Endothelial cell (in vitro differentiated cells): ENCODE measurements at regions not wholly inside any gene's neighbourhood (a gene's known extent, or its start where the extent isn't known, plus 50 kb on each side); places are given as distances from the start of the nearest gene placed in this dataset.
"Not testable (repeated sequence)": the region's sequence is repeated elsewhere in the genome, so short reads cannot be mapped to it uniquely, and the experiment has no call there.

Experiments
- DNase-seq: peaks from one replicate; pipeline ENCODE4 v3.0.0; 2021; ENCODE audit warnings: low spot score
- H3K27ac Mint-ChIP-seq: one replicate; pipeline ENCODE4 v1.8.0; 2021; ENCODE audit warnings: mixed read lengths, inconsistent platforms; ENCODE audit not compliant: unreplicated experiment
- H3K27me3 Mint-ChIP-seq: one replicate; pipeline ENCODE4 v1.8.0; 2021; ENCODE audit warnings: mild to moderate bottlenecking, moderate library complexity, mixed read lengths, inconsistent platforms; ENCODE audit not compliant: unreplicated experiment
- H3K36me3 Mint-ChIP-seq: one replicate; pipeline ENCODE4 v1.8.0; 2021; ENCODE audit warnings: mild to moderate bottlenecking, low read depth, mixed read lengths, inconsistent platforms; ENCODE audit not compliant: unreplicated experiment
- H3K4me1 Mint-ChIP-seq: one replicate; pipeline ENCODE4 v1.8.0; 2021; ENCODE audit warnings: mild to moderate bottlenecking, mixed read lengths, inconsistent platforms; ENCODE audit not compliant: unreplicated experiment
- H3K4me3 Mint-ChIP-seq: one replicate; pipeline ENCODE4 v1.8.0; 2021; ENCODE audit warnings: mild to moderate bottlenecking, mixed read lengths, inconsistent platforms; ENCODE audit not compliant: unreplicated experiment
- H3K9me3 Mint-ChIP-seq: one replicate; pipeline ENCODE4 v1.8.0; 2021; ENCODE audit warnings: mixed read lengths, inconsistent platforms; ENCODE audit not compliant: unreplicated experiment

DNA sequence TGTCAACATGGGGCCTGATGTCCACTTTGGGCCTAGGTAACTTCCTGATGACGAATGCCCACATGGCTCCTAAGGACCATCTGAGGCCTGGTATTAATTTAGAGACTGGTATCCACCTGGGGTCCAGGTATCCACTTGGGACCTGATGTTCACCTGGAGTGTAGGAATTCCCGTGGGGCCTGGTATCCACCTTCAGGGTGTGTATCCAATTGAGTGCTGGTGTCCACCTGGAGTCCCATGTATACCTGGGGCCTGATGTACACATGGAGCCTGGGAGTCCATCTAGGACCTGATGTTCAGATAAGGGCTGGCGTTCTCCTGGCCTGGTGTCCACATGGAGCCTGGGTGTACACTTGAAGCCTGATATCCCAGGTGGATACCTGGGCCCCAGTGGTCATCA lies 520.6 kb downstream of the FOXD4L4 start:
- H3K9me3 Mint-ChIP-seq, DNase-seq, H3K36me3 Mint-ChIP-seq, H3K27me3 Mint-ChIP-seq, H3K4me3 Mint-ChIP-seq, H3K4me1 Mint-ChIP-seq, H3K27ac Mint-ChIP-seq: not testable (repeated sequence)

DNA sequence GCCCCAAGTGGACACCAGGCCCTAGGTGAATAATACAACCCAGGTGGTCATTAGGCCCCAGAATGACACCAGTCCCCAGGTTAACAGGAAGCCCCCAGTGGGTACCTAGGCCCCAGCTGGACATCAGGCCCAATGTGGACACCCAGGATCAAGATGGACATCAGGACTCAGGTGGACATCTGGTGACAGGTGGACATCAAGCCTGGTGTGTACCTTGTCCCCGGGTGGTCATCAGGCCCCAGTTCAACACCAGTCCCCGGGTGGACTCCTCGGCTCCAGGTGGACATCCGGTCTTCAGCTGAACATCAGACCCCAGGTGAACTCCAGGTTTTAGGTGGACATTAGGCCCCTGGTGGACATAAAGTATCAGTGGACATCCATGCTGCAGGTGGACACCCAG lies 524.6 kb downstream of the FOXD4L4 start:
- H3K9me3 Mint-ChIP-seq, H3K27ac Mint-ChIP-seq, H3K36me3 Mint-ChIP-seq: not testable (repeated sequence)

DNA sequence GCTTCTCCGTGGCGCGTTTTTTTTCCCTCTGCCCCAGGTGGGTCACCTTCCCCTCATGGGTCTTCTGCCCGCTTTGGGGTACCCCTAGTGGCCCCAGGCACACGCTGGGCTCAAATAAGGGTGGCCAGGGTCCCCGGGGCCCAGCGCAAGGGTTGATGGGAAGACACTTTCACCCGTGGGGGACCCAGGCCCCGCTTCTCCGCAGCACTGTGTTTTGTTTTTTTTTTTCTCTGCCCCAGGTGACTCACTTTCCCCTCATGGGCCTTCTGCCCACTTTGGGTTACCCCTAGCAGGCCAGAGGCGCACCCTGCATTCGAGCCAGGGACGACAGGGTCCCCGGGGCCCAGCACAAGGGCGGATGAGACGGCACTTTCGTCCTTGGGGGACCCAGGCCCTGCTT lies 526.7 kb downstream of the FOXD4L4 start:
- H3K36me3 Mint-ChIP-seq, H3K27me3 Mint-ChIP-seq, H3K4me1 Mint-ChIP-seq, H3K4me3 Mint-ChIP-seq, H3K9me3 Mint-ChIP-seq, DNase-seq, H3K27ac Mint-ChIP-seq: not testable (repeated sequence)

More for the DNA sequence above, 524.6 kb downstream of the FOXD4L4 start:
- H3K4me1 Mint-ChIP-seq, H3K4me3 Mint-ChIP-seq, H3K27me3 Mint-ChIP-seq, DNase-seq: not testable (repeated sequence)

DNA sequence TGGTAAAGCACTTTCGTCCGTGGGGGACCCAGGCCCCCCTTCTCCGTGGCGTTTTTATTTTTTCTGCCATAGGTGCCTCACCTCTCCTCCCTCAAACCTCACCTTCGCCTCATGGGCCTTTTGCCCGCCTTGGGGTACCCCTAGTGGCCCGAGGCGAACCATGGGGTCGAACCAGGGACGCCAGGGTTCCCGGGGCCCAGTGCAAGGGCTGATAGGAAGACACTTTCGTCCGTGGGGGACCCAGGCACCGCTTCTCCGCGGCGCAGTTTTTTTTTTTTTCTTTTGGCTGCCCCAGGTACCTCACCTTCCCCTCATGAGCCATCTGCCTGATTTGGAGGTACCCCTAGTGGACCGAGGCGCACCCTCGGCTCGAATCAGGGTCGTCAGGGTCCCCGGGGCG lies 527.8 kb downstream of the FOXD4L4 start:
- H3K36me3 Mint-ChIP-seq, H3K9me3 Mint-ChIP-seq, H3K4me1 Mint-ChIP-seq, H3K27me3 Mint-ChIP-seq, H3K4me3 Mint-ChIP-seq, DNase-seq, H3K27ac Mint-ChIP-seq: not testable (repeated sequence)

DNA sequence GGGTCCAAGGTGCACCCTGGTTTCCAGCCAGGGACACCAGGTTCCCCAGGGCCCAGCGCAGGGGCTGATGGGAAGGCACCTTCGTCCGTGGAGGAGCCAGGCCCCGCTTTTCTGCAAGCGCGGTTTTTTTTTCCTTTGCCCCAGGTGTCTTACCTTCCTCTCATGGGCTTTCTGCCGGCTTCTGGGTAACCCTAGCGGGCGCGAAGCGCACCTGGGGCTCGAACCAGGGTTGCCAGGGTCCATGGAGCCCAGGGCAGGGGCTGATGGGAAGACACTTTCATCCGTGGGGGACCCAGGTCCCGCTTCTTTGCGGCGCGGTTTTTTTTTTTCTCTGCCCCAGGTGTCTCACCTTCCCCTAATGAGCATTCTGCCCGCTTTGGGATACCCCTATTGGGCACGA lies 529.3 kb downstream of the FOXD4L4 start:
- H3K27ac Mint-ChIP-seq, DNase-seq, H3K36me3 Mint-ChIP-seq, H3K4me1 Mint-ChIP-seq, H3K27me3 Mint-ChIP-seq, H3K9me3 Mint-ChIP-seq, H3K4me3 Mint-ChIP-seq: not testable (repeated sequence)

DNA sequence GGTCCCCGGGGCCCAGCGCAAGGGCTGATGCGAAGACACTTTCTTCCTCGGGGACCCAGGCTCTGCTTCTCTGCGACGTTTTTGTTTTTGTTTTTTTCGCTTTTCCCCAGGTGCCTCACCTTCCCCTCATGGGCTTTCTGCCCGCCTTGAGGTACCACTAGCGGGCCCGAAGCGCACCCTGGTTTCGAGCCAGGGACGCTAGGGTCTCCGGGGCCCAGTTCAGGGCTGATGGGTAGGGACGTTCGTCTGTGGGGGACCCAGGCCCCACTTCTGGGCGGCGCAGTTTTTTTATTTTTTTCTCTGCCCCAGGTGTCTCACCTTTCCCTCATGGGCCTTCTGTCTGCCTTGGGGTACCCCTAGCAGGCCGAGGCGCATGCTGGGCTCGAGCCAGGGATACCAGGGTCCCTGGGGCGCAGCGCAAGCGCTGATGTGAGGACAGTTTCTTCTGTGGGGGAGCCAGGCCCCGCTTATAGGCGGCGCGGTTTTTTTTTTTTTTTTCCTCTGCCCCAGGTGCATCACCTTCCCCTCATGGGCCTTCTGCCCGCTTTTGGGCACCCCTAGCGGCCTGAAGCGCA lies 530.0 kb downstream of the FOXD4L4 start:
- not testable (repeated sequence) for H3K4me1 Mint-ChIP-seq, H3K27ac Mint-ChIP-seq, H3K9me3 Mint-ChIP-seq, H3K27me3 Mint-ChIP-seq, DNase-seq, H3K36me3 Mint-ChIP-seq, H3K4me3 Mint-ChIP-seq

DNA sequence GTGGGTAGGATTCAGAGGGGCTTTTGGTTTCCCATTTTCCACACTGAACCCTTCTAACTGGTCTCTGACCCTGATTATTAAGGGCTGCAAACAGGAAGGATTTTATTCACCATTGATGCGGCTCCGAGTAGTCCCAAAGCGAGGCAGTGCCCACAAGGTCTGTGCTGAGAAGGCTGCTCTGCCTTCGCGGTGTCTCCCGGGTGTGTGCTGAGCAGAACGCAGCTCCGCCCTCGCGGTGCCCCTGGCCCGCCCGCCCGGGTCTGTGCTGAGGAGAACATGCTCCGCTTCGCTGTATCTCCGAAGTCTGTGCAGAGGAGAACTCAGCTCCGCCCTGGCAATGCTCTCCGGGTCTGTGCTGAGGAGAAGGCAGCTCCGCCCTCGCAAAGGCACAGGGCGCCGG lies 530.7 kb downstream of the FOXD4L4 start:
- H3K4me3 Mint-ChIP-seq, H3K4me1 Mint-ChIP-seq, H3K36me3 Mint-ChIP-seq, DNase-seq, H3K9me3 Mint-ChIP-seq, H3K27me3 Mint-ChIP-seq, H3K27ac Mint-ChIP-seq: not testable (repeated sequence)

DNA sequence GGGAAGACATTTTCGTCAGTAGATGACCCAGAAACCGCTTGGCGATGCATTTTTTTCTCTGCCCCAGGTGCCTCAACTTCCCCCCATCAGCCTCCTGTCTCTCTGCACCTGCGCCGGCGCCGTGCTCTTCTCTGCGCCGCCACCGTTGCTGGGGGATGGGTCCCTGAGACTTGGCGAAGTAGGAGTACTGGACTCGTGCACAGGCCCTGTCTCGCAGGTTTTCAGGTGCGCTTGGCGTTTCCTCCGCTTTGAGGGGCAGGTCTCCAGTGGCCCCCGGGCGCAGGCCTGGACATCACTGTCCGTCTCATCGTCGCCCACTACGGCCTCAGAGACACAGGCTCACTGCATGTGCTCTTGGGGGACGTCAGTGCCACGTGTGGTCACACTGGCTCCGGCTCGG lies 532.1 kb downstream of the FOXD4L4 start:
- not testable (repeated sequence) for H3K27me3 Mint-ChIP-seq, H3K36me3 Mint-ChIP-seq, H3K9me3 Mint-ChIP-seq, DNase-seq, H3K4me1 Mint-ChIP-seq, H3K4me3 Mint-ChIP-seq, H3K27ac Mint-ChIP-seq

DNA sequence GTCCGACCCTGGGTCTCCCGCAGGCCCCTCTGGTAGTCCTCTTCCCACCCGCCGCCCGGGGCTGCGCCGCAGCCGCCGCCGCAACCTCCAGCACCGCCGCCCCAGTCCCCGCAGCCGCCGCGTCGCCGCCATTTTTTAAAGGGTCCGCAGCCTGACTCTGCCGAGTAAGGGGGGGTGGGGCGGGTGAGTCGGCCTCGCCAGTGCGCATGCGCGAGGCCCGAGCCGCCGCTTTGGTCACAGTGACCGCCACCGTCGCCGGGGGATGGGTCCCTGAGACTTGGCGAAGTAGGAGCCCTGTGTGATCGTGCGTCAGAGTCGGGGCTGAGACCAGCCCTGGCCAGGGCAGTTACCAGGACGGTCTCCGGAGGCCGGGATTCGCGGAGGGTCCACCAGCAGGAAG lies 532.8 kb downstream of the FOXD4L4 start:
- H3K27ac Mint-ChIP-seq, H3K9me3 Mint-ChIP-seq, H3K27me3 Mint-ChIP-seq, H3K36me3 Mint-ChIP-seq, H3K4me1 Mint-ChIP-seq: not testable (repeated sequence)
- peak; percentile 43 for DNase-seq
- H3K4me3 Mint-ChIP-seq: peak overlapping the region; percentile 96

DNA sequence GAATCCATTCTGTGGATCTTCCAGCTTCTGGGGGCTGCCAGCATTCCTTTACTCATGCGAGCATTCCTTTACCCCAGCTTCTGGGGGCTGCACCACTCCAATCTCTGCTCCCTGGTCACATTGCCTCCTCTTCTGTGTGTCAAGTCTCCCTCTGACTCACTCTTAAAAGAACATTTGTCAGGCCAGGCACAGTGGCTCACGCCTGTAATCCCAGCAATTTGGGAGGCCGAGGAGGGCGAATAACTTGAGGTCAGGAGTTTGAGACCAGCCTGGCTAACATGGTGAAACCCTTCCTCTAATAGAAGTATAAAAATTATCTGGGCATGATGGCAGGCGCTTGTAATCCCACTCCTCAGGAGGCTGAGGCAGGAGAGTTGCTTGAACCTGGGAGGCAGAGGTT lies 541.9 kb downstream of the FOXD4L4 start:
- DNase-seq, H3K27me3 Mint-ChIP-seq, H3K4me1 Mint-ChIP-seq, H3K36me3 Mint-ChIP-seq, H3K9me3 Mint-ChIP-seq, H3K27ac Mint-ChIP-seq, H3K4me3 Mint-ChIP-seq: not testable (repeated sequence)
